ENCODE measurements at regions not wholly inside any gene's neighbourhood (a gene's known extent, or its start where the extent isn't known, plus 50 kb on each side); places are given as distances from the start of the nearest gene placed in this dataset.
"Not testable (repeated sequence)": the region's sequence is repeated elsewhere in the genome, so short reads cannot be mapped to it uniquely, and the experiment has no call there.

DNA sequence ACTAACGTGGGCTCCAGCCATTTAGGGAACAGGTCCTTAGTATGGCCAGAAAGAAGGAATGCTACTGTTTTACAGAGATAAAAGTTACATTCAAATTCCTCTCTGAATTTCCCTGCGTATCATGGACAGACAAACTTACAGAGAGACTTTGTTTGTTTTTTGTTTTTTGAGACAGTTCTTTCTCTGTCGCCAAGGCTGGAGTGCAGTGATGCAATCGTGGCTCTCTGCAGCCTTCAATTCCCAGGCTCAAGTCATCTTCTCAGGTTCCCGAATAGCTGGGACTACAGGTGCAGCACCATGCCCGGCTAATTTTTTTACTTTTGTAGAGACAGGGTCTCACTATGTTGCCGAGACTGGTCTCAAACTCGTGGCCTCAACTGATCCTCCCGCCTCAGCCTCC, 64.5 kb upstream of the MPP7 start:
- TF ChIP-seq, protein P1, sequence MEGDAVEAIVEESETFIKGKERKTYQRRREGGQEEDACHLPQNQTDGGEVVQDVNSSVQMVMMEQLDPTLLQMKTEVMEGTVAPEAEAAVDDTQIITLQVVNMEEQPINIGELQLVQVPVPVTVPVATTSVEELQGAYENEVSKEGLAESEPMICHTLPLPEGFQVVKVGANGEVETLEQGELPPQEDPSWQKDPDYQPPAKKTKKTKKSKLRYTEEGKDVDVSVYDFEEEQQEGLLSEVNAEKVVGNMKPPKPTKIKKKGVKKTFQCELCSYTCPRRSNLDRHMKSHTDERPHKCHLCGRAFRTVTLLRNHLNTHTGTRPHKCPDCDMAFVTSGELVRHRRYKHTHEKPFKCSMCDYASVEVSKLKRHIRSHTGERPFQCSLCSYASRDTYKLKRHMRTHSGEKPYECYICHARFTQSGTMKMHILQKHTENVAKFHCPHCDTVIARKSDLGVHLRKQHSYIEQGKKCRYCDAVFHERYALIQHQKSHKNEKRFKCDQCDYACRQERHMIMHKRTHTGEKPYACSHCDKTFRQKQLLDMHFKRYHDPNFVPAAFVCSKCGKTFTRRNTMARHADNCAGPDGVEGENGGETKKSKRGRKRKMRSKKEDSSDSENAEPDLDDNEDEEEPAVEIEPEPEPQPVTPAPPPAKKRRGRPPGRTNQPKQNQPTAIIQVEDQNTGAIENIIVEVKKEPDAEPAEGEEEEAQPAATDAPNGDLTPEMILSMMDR (IDR thresholded peaks at IDR 0.05; ENCODE audit: insufficient read depth, low read depth, low read length), result no peak
- no peak overlapping the region for H3K4me3 ChIP-seq (ENCODE audit: low read depth, low read length)
- no peak for DNase-seq (ENCODE audit: low read depth)

DNA sequence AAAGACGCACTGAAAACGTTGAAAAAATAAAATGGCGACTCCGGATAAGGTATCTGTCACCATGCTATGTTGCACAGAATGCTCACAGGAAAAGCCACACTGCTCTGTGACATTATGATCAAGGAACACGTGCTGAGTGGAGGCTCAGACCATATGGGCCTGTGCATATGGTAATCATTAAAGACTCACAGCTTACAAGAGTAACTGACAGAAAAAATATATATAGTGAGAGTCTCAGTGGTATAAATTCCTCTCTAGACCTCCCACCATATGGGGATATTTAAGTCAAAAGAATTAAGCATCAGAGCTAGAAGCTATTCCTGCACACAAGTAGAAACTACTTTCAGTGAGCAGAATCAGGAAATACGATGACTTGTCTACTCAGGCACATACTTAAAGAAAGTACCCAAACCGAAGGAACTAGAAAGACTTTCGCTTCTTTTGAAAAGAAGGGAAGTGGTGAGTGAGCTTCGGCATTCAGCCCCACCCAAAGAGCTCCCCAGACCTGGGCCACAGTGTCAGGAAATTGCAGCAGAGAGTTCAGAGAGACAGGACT, 65.1 kb upstream of the MPP7 start:
- DNase-seq (ENCODE audit: low read depth), result no peak
- TF ChIP-seq, protein P1 (IDR thresholded peaks at IDR 0.05; ENCODE audit: insufficient read depth, low read depth, low read length), result no peak
- H3K4me3 ChIP-seq (ENCODE audit: low read depth, low read length), result no peak overlapping the region

DNA sequence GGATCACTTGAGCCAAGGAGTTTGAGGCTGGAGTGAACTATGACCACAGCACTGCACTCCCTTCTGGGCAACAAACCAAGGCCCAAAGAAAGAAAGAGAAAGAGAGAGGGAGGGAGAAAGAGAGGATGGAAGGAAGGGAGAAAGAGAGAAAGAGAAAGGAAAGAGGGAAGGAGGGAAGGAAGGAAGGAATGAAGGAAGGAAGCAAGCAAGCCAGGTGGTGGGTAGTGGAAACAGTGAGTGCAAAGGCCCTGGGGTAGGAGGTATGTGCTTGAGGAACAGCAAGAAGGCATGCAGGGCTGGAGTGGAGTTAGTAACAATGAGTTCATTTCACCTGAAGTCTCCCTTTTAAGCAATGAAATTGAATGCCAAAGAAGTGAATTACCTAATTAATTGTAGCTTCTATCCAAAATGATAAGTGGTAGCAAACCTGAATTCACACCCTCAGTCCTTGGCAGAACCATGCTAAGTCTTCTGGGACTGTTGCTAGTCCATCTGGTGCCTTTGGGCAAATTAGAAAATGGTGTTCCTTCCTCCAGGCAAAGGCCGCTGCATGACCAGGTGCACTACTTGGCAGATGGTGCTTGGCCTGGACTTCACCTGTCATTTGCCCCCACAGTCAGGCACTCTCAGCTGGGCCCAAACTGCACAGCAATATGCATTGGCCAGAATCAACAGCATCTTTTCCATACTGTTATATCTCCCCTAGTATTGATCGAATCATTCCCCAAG, 67.4 kb upstream of the MPP7 start:
- no peak for DNase-seq (ENCODE audit: low read depth)
- TF ChIP-seq, protein P1 (IDR thresholded peaks at IDR 0.05; ENCODE audit: insufficient read depth, low read depth, low read length), result no peak
- no peak overlapping the region for H3K4me3 ChIP-seq (ENCODE audit: low read depth, low read length)

DNA sequence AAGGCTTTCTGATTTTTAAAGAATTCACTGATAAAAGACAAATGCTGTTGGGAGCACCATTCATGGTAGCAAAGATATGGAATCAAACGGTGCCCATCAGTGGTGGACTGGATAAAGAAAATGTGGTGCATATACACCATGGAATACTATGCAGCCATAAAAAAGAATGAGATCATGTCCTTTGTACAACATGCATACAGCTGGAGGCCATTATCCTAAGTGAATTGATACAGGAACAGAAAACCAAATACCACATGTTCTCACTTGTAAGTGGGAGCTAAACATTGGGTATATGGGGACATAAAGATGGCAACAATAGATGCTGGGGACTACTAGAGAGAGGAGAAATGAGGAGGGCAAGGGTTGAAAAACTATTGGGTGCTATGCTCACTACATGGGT, 68.8 kb upstream of the MPP7 start:
- DNase-seq (ENCODE audit: low read depth); H3K4me3 ChIP-seq (ENCODE audit: low read depth, low read length): not testable (repeated sequence)

DNA sequence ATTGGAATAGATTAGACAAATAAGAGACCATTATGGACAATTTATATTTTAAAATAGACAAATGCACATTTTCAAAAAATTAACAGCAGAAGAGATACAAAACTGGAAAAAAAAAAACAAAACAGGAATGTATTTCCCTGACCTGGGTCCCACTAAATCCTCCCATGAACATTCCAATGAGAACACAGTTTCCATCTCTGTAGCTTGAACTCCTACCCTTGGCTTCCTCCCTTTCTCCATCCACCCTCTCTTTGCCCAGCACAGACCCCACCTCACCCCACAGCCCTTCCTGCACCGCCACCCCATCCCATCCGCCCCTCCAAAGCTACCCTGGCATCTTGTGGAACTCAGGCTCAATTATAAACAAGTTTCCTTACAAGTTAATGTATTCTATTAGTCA, 71.2 kb upstream of the MPP7 start:
- no peak for DNase-seq (ENCODE audit: low read depth)
- H3K4me3 ChIP-seq (ENCODE audit: low read depth, low read length), result no peak overlapping the region
- TF ChIP-seq, protein P1 (IDR thresholded peaks at IDR 0.05; ENCODE audit: insufficient read depth, low read depth, low read length), result no peak

DNA sequence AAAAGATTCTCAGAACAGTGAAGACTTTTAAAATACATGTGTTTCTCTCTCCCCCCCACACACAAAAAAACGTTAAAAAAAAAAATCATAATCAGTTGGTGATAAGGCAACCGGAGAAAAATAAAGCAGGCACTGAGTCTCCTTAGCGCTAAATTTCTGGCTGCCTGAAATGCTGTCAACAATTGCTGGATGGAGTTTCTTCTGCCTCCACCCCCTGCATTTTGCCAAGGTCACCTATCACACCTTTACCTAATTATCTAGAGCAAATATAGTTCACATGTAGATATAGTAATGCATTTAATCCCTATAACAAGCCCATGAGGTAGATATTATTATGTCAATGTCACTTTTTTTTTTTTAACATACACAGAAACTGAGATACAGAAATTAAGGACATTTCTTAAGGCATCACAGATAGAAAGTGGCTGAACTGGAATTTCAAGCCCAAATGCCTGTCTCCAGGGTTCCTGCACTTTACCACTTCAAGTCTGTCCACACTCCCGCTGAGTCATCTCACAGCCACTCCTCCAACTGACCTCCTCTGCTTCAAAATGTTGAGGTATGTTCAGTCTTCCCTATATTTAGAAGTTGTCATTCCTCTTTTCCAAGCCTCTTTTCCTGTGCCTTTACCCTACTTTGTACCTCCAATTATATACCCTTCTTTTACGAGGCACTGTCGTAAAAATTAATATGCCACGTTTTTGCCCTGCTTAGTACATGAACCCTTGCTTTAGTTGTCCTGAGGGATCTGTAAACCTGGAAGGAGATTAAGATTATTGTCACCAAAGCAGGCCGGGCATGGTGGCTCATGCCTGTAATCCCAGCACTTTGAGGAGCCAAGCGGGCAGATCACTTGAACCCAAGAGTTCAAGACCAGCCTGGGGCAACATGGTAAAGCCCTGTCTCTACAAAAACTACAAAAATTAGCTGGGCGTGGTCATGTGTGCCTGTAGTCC, 72.8 kb upstream of the MPP7 start:
- TF ChIP-seq, protein P1 (IDR thresholded peaks at IDR 0.05; ENCODE audit: insufficient read depth, low read depth, low read length), result no peak
- no peak for DNase-seq (ENCODE audit: low read depth)
- H3K4me3 ChIP-seq (ENCODE audit: low read depth, low read length), result no peak overlapping the region

DNA sequence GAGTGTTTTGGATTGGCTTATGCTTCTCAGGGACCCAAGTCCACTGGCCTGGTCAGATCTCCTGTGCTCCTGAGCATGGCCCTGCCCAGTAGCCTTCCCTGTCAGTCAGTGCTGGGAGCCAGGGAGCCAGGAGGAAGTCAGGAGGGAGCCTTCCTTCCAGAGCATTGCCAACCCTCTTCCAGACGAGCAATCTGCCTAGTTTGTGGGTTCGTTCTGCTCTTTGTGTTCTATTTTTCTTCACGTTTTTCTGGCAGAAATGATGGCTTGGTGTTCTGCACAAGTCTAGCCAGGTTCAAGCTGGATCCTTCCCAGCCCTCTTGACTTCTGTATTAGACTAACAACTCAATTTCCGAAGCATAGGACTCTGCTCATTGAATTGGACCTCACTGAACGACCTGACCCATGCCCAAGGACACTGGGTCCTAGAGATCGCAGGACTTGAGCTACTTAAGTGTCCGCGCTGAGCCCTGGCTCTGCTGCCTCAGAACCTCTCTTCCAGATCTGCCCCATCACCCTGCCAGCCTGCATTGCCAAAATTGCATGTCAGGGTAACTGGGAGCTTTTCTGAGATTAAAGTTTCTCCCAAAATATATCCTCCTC, 76.2 kb upstream of the MPP7 start:
- TF ChIP-seq, protein P1 (IDR thresholded peaks at IDR 0.05; ENCODE audit: insufficient read depth, low read depth, low read length), result no peak
- DNase-seq (ENCODE audit: low read depth), result no peak
- no peak overlapping the region for H3K4me3 ChIP-seq (ENCODE audit: low read depth, low read length)

Data from fibroblast of villous mesenchyme (primary cell).